Keratinocyte (primary cell): ENCODE measurements at regions not wholly inside any gene's neighbourhood (a gene's known extent, or its start where the extent isn't known, plus 50 kb on each side); places are given as distances from the start of the nearest gene placed in this dataset.

ENCODE experiments used
- CTCF ChIP-seq, 3 experiments: IDR thresholded peaks in 1 of 3; conservative IDR thresholded peaks in 1 of 3; optimal IDR thresholded peaks in 1 of 3; 2 replicates in 2 of 3; 3 replicates in 1 of 3; pipeline versions ENCODE3 to v1.5.1; 2011; ENCODE audit warnings: low read length in 3 of 3, mild to moderate bottlenecking in 3 of 3, moderate library complexity in 2 of 3, control low read depth in 1 of 3, inconsistent platforms in 1 of 3; ENCODE audit not compliant: insufficient read depth in 2 of 3; ENCODE audit errors: extremely low read depth in 1 of 3
- EZH2 ChIP-seq: IDR thresholded peaks from one replicate; pipeline ENCODE4 v1.6.1; 2012; ENCODE audit warnings: inconsistent platforms, mild to moderate bottlenecking, low read length, moderate library complexity

- TF ChIP-seq CTCF (optimal IDR thresholded peaks at IDR 0.05 in 1 of 3, IDR thresholded peaks at IDR 0.05 in 1 of 3, conservative IDR thresholded peaks at IDR 0.05 in 1 of 3; ENCODE audit: extremely low read depth in 1 of 3, insufficient read depth in 2 of 3, low read length in 3 of 3) (no peak), EZH2 (no peak)
Observed at GRCh38 chr11:70719516-70719915, 321.2 kb downstream of the CTTN start.
